ENCODE measurements at regions not wholly inside any gene's neighbourhood (a gene's known extent, or its start where the extent isn't known, plus 50 kb on each side); places are given as distances from the start of the nearest gene placed in this dataset.

- ATAC-seq (ENCODE audit: low read depth), result no peak
- H3K27ac Mint-ChIP-seq, result no peak overlapping the region
- H3K27me3 Mint-ChIP-seq, result no peaks in the 10 kb centered on the region
- no peak overlapping the region for H3K4me3 Mint-ChIP-seq
- no peak for TF ChIP-seq CTCF (IDR thresholded peaks at IDR 0.05)
- no peaks in the 10 kb centered on the region for H3K36me3 Mint-ChIP-seq (ENCODE audit: low read depth)
- no peaks in the 10 kb centered on the region for H3K9me3 Mint-ChIP-seq
- ChIA-PET CTCF (no interaction called here), POLR2A (no interaction called here)
- no peak for DNase-seq
- intact Hi-C loops (cut with micrococcal nuclease), result no loop called here
- H3K4me1 Mint-ChIP-seq, result no peaks in the 10 kb centered on the region
Observed at GRCh38 chr10:56240471-56240870, 120.6 kb downstream of the ZWINT start.

- Mint-ChIP-seq H3K36me3 (ENCODE audit: low read depth) (no peaks in the 10 kb centered on the region), H3K4me1 (no peaks in the 10 kb centered on the region), H3K27me3 (no peaks in the 10 kb centered on the region), H3K4me3 (no peak overlapping the region), H3K9me3 (no peaks in the 10 kb centered on the region), H3K27ac (no peak overlapping the region)
- no peak for DNase-seq
- no peak for ATAC-seq (ENCODE audit: low read depth)
- TF ChIP-seq CTCF (IDR thresholded peaks at IDR 0.05), result no peak
- ChIA-PET POLR2A (no interaction called here), CTCF (no interaction called here)
- intact Hi-C loops (cut with micrococcal nuclease), result no loop called here
Observed at GRCh38 chr10:56231436-56231835, 129.6 kb downstream of the ZWINT start.

- ChIA-PET POLR2A (no interaction called here), CTCF (no interaction called here)
- TF ChIP-seq CTCF (IDR thresholded peaks at IDR 0.05), result no peak
- H3K4me3 Mint-ChIP-seq, result no peak overlapping the region
- H3K9me3 Mint-ChIP-seq, result no peaks in the 10 kb centered on the region
- H3K4me1 Mint-ChIP-seq, result no peaks in the 10 kb centered on the region
- no peaks in the 10 kb centered on the region for H3K36me3 Mint-ChIP-seq (ENCODE audit: low read depth)
- ATAC-seq (ENCODE audit: low read depth) (no peak), DNase-seq (no peak)
- H3K27me3 Mint-ChIP-seq, result no peaks in the 10 kb centered on the region
- H3K27ac Mint-ChIP-seq, result no peak overlapping the region
- intact Hi-C loops (cut with micrococcal nuclease), result no loop called here
Observed at GRCh38 chr10:56222237-56222636, 138.8 kb downstream of the ZWINT start.

GRCh38 chr10:56212951-56213350, 148.1 kb downstream of the ZWINT start:
- no peak for ATAC-seq (ENCODE audit: low read depth)
- POLR2A ChIA-PET, result no interaction called here
- CTCF ChIA-PET, result no interaction called here
- no peak for TF ChIP-seq CTCF (IDR thresholded peaks at IDR 0.05)
- Mint-ChIP-seq H3K9me3 (peaks cover 5% of the 10 kb centered on the region), H3K36me3 (ENCODE audit: low read depth) (no peaks in the 10 kb centered on the region), H3K4me1 (no peaks in the 10 kb centered on the region), H3K27ac (no peak overlapping the region), H3K27me3 (no peaks in the 10 kb centered on the region), H3K4me3 (no peak overlapping the region)
- no peak for DNase-seq
- intact Hi-C loops (cut with micrococcal nuclease), result no loop called here

- H3K4me3 Mint-ChIP-seq, result no peak overlapping the region
- ChIA-PET POLR2A (no interaction called here), CTCF (no interaction called here)
- DNase-seq, result no peak
- no peak for ATAC-seq (ENCODE audit: low read depth)
- no peaks in the 10 kb centered on the region for H3K4me1 Mint-ChIP-seq
- no peaks in the 10 kb centered on the region for H3K27me3 Mint-ChIP-seq
- no peaks in the 10 kb centered on the region for H3K36me3 Mint-ChIP-seq (ENCODE audit: low read depth)
- intact Hi-C loops (cut with micrococcal nuclease), result no loop called here
- no peaks in the 10 kb centered on the region for H3K9me3 Mint-ChIP-seq
- no peak for TF ChIP-seq CTCF (IDR thresholded peaks at IDR 0.05)
- no peak overlapping the region for H3K27ac Mint-ChIP-seq
Observed at GRCh38 chr10:56181607-56182006, 179.5 kb downstream of the ZWINT start.

Data from activated B cell treated with CpG ODN at 0.5 μM for 24 hours (primary cell).